CD4-positive, alpha-beta T cell treated with Interleukin-6 at 100 ng/mL for 8 hours (primary cell): ENCODE measurements at regions not wholly inside any gene's neighbourhood (a gene's known extent, or its start where the extent isn't known, plus 50 kb on each side); places are given as distances from the start of the nearest gene placed in this dataset.

Source experiments
- DNase-seq: peaks from one replicate; pipeline ENCODE4 v3.0.0-alpha.2; 2020; ENCODE audit warnings: mixed read lengths, low spot score

DNA sequence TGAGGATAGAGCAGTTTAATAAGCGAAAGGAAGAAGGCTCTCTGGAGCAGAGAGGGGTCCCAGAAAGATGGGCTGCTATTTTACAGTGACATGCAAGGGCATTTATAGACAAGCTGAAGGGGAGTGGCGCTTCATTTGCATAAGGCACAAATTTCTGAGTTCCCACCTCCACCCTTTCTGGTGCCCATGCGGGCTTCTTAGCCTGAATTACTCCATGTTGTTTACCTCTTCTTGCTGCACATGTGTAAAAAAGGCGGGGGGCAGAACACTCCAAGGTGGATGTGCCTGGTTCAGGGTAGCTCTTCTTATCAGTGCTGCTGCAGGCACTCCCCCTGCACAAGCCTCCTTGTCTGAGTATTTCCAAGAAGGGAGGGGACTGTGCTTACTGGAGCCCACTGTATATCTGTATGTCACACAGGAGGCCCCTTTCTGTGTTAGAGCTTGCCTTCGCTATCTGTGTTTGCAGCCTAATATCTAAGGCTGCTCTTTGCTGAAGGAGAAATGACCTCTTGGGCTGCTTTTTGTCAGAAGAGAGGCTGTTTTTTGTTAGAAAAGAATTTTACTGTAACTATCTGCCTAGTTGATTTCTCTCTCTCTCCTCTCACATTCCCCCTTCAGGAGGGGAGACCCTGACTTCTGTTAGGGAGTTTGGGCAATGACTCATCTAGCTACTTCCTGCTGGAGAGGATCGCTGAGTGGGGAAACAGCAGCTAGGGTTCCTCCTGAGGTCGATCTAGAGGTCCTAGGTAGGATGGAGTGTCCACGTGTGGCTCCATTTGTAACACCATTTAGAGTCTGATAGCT is 1057.0 kb upstream of the CNTN5 start:
- DNase-seq = no peak

- no peak for DNase-seq
These were observed 1056.3 kb upstream of the CNTN5 start for GRCh38 chr11:97964332-97965004.

GRCh38 chr11:97965849-97966646 is 1054.7 kb upstream of the CNTN5 start:
- DNase-seq = no peak

GRCh38 chr11:97966901-97967300 is 1053.8 kb upstream of the CNTN5 start:
- no peak for DNase-seq

DNA sequence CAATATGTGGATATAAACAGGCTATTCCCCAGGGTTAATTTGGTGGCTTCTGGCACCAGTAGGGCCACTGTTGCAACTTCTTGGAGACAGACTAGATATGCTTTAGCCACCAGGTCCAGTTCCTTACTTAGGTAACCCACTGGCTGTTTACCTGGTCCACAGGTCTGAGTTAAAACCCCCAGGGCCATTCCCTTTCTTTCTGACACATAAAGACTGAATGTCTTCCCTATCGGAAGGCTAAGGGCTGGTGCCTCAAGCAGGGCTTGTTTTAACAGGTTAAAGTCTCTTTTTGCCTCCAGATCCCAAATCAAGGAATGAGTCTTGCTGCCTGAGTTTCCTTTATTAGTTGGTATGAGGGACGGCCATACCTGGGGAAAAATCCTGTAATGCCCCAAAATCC is 1052.7 kb upstream of the CNTN5 start:
- no peak for DNase-seq

DNA sequence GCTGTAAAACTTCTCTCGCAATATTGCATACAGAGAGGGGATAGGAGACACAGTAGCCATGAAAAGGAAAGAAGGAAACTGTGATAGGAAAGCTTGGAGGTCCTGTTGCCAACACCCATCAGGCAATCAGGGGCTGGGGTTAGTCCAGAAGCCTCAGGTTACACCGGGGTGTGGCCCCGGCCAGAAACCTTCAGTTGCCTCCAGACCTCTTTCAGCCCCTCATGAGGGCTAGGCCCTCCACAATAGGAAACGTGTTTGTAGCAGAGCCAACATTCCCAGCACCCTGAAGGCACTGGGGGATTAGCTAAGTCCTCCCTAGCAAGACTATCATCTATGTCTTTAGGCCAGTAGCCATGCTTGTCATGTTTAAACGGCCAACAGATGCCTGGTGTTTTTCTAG is 1048.0 kb upstream of the CNTN5 start:
- no peak for DNase-seq

DNA sequence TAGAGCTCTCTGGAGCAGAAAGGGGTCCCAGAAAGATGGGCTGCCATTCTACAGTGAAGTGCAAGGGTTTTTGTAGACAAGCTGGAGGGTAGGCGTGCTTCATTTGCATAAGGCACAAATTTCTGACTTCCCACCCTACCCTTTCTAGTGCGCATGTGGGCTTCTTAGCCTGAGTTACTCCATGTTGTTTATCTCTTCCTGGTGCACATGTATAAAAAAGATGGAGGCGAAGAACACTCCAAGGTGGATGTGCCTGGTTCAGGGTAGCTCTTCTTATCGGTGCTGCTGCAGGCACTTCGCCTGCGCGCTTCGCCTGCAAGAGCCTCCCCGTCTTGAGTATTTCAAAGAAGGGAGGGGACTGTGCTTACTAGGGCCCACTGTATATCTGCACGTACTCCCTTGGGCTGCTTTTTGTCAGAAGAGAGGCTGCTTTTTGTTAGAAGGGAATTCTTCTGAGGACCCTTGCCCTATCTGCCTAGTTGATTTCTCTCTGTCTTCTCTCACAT is 1047.3 kb upstream of the CNTN5 start:
- no peak for DNase-seq

GRCh38 chr11:97974798-97975498 is 1045.8 kb upstream of the CNTN5 start:
- no peak for DNase-seq

DNA sequence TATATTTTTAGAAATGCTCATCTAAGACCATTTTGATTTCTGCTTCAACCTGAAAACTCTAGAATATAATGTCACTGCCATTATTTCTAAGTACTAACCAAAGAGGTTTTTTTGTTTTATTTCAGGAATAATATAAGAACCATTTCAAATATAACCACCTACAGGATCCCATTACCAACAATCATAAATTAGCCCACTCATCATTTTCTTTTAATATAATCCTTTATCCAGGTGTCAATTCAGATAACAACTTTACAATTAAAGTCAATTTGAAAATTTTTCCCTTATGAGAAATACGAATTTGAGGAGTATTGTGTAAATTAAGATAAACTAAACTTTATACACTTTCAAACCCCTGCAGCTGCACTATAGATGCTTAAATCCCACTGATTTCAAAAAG is 1043.0 kb upstream of the CNTN5 start:
- DNase-seq = no peak

DNA sequence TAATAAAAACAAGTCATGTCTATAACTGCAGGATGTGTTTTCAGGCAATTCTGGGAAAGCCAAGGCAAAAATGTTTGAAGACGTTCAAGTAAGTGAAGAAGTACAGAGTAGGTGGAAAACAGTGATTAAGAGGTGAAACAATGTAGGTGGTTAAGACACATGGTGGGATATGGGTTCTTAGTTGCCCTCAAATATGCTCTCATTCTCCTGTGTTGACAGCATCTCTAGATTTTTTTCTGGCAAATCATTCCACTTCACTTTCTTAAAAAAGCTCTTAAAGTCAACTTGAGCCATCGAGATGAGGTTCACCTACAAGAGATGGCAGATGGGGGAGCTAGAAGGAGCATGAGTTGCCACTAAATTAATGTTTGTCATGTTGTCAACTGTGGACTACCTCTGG is 1041.0 kb upstream of the CNTN5 start:
- DNase-seq = no peak

DNA sequence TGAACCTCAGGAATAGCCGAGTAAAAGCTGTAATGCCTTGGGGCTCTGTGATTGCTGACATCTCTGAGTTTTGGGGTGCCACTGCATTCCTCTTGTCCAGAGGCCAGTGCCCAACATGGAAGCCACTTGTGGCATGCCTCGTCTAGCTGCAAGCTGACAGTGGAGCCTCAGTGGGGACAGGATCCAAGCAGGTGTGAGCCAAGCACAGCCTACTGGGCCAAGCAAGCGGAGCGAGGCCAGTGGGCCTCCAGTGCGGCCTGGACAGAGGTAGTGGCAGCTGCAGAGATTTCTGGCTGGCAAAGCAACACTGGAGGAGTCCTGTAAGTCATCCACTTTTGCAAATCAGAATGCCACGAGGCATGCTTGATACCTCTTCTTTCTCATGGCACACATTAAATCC is 1038.2 kb upstream of the CNTN5 start:
- DNase-seq = no peak

DNA sequence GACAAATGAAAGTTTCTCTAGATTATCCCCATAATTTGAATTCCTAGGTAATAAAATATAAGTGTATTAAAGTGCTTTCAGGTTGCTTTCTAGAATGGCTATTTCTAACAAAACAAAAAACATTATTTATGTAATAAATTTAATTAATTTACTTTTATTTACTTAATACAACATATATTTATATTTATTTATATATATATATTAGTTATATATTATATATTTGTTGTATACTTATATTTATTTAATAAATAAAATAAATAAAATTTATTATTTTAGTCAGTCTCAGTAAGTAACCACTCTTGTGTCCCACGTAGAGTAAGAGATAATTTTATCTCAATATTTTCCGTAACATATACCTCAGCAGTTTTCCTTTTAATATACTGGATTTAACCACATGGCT is 1031.6 kb upstream of the CNTN5 start:
- no peak for DNase-seq

- no peak for DNase-seq
These were observed 1030.4 kb upstream of the CNTN5 start for GRCh38 chr11:97990162-97990920.

DNA sequence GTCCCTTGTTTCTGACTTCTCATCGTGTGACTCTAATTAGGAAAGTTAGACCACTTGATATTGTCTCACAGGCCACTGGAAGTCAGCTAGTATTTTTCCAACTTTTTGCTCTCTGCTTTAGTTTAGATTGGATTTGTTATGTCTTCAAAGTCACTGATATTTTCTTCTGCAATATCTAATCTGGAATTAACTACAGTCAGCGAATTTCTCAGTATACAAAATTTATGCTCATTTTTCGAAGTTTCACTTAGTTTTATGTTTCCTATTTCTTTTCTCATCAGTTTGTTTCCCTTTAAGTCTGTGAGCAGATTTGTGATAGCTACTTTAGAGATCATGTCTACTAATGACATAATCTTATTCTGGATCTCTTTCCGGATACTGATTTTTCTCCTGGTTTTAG is 1027.2 kb upstream of the CNTN5 start:
- no peak for DNase-seq

- no peak for DNase-seq
These were observed 1024.9 kb upstream of the CNTN5 start for GRCh38 chr11:97995874-97996273.

- DNase-seq = no peak
These were observed 1024.0 kb upstream of the CNTN5 start for GRCh38 chr11:97996762-97997161.

- no peak for DNase-seq
These were observed 1017.0 kb upstream of the CNTN5 start for GRCh38 chr11:98003606-98004371.

GRCh38 chr11:98007072-98007471 is 1013.7 kb upstream of the CNTN5 start:
- no peak for DNase-seq

GRCh38 chr11:98027652-98028051 is 993.1 kb upstream of the CNTN5 start:
- no peak for DNase-seq

DNA sequence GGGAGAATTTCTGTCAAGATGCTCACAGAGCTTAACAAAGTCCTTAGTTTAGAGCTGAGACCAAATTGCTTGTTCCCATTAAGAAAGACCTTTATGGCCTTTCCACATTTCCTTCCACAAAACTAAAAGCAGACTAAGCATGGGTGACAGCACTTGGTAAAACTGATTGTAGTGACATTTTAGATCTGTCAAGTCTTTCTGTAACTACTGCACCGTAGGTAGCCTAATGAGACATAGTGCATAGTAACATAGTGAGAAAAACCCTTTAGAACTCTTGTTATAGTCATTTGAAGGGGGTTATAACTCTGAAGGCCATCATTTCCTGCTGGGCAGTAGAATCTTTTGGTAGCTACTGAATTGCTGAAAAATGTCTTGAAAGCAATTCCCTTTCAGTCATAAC is 990.9 kb upstream of the CNTN5 start:
- DNase-seq = no peak

- no peak for DNase-seq
These were observed 983.9 kb upstream of the CNTN5 start for GRCh38 chr11:98036810-98037209.
